NCI-H774 (cell line): ENCODE measurements at regions not wholly inside any gene's neighbourhood (a gene's known extent, or its start where the extent isn't known, plus 50 kb on each side); places are given as distances from the start of the nearest gene placed in this dataset.

ENCODE experiments used
- DNase-seq: peaks from one replicate; lab custom pipeline; 2025; lab: John Stamatoyannopoulos, UW

DNA sequence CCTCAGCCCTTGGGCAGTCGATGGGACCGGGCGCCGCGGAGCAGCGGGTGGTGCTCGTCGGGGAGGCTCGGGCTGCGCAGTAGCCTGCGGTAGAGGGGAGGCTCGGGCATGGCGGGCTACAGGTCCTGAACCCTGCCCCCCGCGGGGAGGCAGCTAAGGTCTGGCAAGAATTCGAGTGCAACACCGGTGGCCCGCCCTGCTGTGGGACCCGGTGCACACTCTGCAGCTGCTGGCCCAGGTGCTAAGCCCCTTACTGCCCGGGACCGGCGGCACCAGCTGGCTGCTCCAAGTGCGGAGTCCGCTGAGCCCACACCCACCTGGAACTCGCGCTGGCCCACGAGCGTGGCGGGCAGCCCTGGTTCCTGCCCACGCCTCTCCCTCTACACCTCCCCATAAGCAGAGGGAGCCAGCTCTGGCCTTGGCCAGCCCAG is 377.7 kb upstream of the RBMS3 start:
- DNase-seq: no peak

- no peak for DNase-seq
These were observed 375.1 kb upstream of the RBMS3 start for GRCh38 chr3:28905798-28906197.

GRCh38 chr3:28906561-28907310 is 374.1 kb upstream of the RBMS3 start:
- DNase-seq: no peak

GRCh38 chr3:28907616-28908015 is 373.3 kb upstream of the RBMS3 start:
- DNase-seq: no peak

GRCh38 chr3:28912120-28912885 is 368.6 kb upstream of the RBMS3 start:
- no peak for DNase-seq

- DNase-seq: no peak
These were observed 364.9 kb upstream of the RBMS3 start for GRCh38 chr3:28915741-28916500.

DNA sequence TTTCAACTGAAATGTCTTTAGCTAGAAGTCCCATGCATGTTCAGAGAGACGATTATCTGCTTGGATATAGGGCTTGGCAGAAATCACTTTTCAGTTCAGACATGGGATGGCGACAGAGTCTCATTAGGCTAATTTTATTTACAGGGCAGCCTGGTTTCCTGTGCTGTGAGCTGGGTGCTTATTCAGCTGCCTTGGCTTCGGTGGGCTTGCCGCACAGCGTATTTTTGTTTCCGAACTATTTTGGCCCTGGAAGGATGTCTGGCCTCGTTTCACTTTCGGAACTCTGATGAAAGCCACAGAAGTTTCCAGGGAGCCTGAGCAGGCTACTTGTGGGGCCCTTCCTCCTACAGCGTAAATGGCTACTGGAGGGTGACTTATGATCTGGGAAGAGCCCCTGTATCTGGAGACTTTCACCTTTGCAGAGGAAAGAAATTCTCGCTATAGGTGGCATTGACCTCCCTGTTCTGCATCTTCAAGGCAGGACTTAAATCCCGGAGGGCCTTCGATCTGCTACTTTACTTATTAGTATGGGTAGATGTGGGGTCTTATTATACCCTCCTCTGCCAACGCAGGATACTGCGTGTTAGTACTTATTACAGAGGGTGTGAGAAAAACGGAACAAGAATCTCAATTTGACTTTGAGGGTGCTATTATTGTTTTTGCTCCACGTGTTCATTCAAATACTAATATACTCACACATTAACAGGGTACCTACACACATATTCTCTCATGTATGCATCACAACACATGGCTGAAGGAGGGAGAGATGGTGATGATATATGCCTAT is 364.0 kb upstream of the RBMS3 start:
- no peak for DNase-seq

DNA sequence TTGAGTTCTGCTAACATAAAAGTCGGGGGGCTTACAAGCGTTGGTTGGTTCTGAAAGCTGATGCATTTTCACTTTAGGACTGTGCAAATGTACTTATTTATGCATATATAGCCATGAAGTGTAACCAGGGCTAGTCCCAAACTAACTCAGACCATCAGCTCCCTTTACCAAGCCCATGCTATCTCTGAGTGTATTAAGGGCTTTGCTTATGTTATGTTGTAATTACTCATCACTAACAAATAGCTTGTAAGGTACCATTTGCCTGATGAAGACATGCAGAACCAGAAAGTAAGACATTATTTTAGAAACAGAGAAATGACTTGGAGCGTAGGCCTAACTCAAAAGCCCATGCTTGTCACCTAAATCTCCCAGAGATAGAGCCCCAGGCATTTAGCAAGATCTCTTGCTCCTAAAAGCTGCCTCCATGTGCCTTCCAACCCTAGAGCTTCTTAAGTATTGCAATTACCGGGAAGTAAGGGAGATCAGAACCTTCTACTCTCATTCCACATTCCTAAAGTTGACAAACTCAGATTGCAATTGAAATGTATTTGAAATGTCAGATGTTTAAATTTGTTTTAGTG is 362.9 kb upstream of the RBMS3 start:
- DNase-seq: no peak

DNA sequence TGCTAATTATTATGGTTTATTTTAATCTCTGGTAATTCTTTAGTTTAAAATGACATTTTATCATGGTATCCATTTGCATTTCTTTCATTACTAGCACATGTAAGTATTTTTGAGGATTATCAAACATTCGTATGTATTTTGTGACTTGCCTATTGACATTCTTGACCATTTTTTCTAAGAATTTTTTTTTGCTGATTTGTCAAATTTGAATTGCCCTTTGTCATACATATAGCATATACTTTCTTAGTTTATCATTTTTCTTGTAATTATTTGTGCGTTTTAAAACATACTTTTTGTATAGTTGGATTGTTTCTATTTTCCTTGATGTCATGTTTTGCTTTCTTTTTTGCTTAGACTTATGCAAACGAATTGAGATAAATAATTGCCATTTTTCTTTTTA is 358.5 kb upstream of the RBMS3 start:
- no peak for DNase-seq

- DNase-seq: no peak
These were observed 356.9 kb upstream of the RBMS3 start for GRCh38 chr3:28923994-28924393.

- no peak for DNase-seq
These were observed 356.0 kb upstream of the RBMS3 start for GRCh38 chr3:28924744-28925360.

DNA sequence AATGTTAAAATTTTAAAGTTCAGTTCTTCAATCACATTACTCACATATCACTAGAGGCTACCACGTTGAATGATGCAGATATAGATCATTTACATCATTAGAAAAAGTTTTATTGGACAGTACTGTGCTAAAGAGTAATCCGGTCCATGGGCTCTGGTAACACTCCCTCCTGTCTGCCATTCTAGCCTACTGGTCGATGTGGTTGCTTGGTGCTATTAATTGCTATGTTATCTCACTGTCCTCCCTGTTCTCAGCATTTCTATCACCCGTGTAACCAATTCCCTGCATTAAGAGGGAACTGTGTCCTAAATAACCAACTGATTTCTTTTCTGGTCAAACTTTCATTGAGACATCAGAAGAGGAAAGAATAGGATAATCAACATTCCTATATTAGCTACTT is 347.5 kb upstream of the RBMS3 start:
- DNase-seq: no peak

DNA sequence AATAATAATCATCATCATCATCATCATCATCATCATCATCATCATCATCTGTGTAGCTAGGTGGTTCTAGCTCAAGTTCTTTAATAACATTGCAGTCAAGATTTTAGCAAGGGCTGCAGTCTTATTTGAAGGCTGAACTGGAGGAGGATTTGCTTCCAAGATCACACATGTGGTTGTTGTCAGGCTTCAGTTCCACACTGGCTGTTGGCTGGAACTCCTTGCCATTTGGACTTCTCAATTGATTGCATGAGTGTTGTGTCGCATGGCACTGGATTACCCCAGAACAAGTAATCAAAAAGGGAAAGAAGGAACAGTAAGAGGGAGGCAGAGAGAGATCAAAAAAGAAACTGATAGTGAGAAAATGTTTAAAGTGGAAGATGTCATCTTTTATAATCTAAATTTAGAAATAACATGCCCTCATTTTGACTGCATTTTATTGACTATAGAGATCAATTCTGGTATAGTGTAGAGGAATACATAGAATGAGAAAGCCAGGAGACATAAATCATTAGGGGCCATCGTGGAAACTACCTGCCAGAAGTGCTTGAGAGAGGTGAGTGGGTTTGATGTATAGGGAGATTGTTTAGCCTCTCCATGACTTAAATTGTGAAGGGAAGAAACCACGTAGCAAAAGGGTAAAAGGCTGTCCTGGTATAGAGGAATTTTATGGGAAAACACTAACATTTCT is 346.6 kb upstream of the RBMS3 start:
- no peak for DNase-seq

GRCh38 chr3:28935146-28935545 is 345.7 kb upstream of the RBMS3 start:
- DNase-seq: no peak

GRCh38 chr3:28936154-28936553 is 344.7 kb upstream of the RBMS3 start:
- DNase-seq: no peak

DNA sequence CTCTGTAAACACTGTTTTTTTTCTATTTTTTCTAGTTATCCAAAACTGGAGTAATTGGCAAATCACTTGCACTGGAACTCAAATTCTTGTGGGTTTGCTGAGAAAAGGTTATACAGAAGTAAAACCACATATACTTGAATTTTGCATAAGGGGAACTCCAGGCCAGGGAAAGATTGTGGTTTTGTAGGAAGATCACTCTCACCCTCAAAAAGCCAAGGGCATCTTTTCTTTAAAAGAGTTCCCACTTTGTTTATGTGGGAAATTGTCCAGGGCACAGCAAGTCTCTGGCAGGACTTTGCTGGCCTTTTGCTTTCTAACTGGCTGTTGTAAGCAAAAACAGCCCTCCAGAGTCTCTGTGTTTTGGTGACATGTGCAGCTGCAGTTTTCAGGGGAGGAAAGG is 340.3 kb upstream of the RBMS3 start:
- no peak for DNase-seq

GRCh38 chr3:28940994-28941393 is 339.9 kb upstream of the RBMS3 start:
- no peak for DNase-seq

DNA sequence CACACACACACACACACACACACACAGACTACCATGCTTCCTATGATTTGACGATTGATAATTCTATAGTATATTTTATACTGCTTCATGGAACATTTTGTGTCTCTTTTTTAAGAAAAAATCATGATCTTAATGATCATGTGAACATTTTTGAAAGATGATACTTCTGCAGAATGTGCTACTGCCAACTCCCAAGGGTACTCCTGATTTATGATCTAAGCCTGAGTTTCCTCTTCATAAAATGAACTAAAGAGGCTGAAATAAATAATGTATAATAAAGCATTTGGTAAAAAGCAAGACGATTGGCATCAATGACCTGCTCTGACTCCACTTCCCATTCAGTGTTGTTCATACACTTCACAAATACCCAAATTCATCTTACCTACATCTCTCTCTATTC is 333.8 kb upstream of the RBMS3 start:
- DNase-seq: no peak

DNA sequence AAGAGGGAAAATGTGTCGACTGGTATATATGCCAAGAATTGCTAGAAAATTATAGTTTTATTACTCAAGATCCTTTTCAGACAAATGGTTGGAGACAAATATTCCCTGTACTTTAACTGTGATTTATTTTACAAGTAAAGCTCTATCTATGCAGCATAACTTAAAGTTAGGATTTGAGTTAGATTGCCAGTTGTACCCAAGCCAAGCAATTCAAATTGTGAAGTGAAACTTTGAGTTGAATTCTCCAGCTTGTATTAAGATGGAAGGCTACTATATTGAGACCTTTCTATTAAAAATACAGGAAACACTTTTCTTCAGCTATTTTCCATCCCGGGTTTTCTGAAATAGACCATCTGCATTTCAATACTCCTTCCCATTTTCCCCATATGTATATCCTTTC is 333.1 kb upstream of the RBMS3 start:
- DNase-seq: no peak

DNA sequence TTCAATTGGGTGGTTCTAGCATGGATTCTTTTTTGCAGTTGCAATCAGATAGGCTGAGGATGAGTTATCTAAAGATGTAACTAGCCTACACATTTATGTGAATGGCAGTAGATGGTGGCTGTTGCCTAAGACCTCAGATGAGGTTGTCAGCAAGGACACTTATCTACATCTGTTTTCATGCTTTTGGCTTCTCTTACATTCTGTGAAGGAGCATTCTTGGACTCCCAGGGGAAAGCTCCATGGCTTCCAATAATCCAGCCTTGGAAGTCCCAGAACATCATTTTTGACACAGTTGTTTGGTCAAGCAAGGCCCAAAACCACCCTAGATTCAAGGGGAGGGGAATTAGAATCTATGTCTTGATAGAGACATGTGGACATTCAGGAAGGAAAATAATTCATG is 332.2 kb upstream of the RBMS3 start:
- DNase-seq: no peak

DNA sequence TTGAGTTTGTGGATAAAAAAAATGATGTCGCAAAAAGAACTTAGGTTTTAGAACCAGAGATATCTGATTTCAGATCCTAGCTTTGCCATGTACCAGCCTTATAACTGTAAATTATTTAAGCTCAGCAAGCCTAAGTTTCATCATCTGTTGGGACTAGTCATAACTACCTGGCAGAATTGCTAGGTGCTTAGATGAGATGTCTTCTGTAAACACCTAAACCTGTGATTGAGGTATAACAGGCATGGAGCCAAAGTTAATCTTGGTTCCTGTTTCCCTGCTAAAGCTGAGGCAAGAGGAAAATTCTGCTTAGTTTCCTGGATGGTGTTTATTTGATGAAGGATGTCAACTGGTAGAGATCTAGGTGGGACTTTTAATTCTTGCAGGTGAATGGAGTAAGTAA is 331.3 kb upstream of the RBMS3 start:
- DNase-seq: peak; percentile 10
